OCI-LY1 (cell line): ENCODE measurements at regions not wholly inside any gene's neighbourhood (a gene's known extent, or its start where the extent isn't known, plus 50 kb on each side); places are given as distances from the start of the nearest gene placed in this dataset.

Source experiments
- H2AFZ ChIP-seq: fragments of 200-600 bp; sonication (generic), shearing (Covaris generic); 2 replicates; pipeline ENCODE4 v1.6.0; 2014; ENCODE audit warnings: antibody characterized with exemption, mild to moderate bottlenecking, low read length
- H3F3A ChIP-seq: fragments of 200-600 bp; sonication (generic), shearing (Covaris generic); 2 replicates; pipeline ENCODE4 v1.6.0; 2014; ENCODE audit warnings: mild to moderate bottlenecking, antibody characterized with exemption, low read length, moderate library complexity; ENCODE audit not compliant: insufficient read depth
- H3K27ac ChIP-seq: fragments of 200-600 bp; sonication (generic); 2 replicates; pipeline ENCODE4 v1.5.1; 2014; ENCODE audit warnings: low read length, mixed run types, mild to moderate bottlenecking, low read depth; ENCODE audit not compliant: poor library complexity, severe bottlenecking
- H3K27me3 ChIP-seq: fragments of 200-600 bp; sonication (generic); 2 replicates; pipeline ENCODE4 v1.6.0; 2014; ENCODE audit warnings: antibody characterized with exemption, mild to moderate bottlenecking, low read length, moderate library complexity; ENCODE audit not compliant: insufficient read depth
- H3K36me3 ChIP-seq: fragments of 200-600 bp; sonication (generic); 2 replicates; pipeline ENCODE4 v1.6.1; 2014; ENCODE audit warnings: mild to moderate bottlenecking, antibody characterized with exemption, low read length, moderate library complexity, mixed read lengths; ENCODE audit not compliant: insufficient read depth
- H3K4me1 ChIP-seq: fragments of 200-600 bp; sonication (generic); 2 replicates; pipeline ENCODE4 v1.5.1; 2014; ENCODE audit warnings: mild to moderate bottlenecking, low read length, moderate library complexity; ENCODE audit not compliant: insufficient read depth, severe bottlenecking
- H3K4me2 ChIP-seq: fragments of 200-600 bp; sonication (generic), shearing (Covaris generic); 2 replicates; pipeline ENCODE4 v1.6.1; 2014; ENCODE audit warnings: low read length
- H3K4me3 ChIP-seq: fragments of 200-600 bp; sonication (generic); 2 replicates; pipeline ENCODE4 v1.5.1; 2014; ENCODE audit warnings: low read length, low read depth, mild to moderate bottlenecking, mixed read lengths; ENCODE audit not compliant: poor library complexity, severe bottlenecking
- H3K79me2 ChIP-seq: fragments of 200-600 bp; shearing (Covaris generic); 2 replicates; pipeline ENCODE4 v1.6.1; 2016; ENCODE audit warnings: mixed run types, low read length, mixed read lengths; ENCODE audit not compliant: insufficient read depth
- H3K9ac ChIP-seq: fragments of 200-600 bp; sonication (generic), shearing (Covaris generic); 2 replicates; pipeline ENCODE4 v1.6.1; 2014; ENCODE audit warnings: mild to moderate bottlenecking, low read length, mixed read lengths
- H3K9me2 ChIP-seq: fragments of 200-600 bp; sonication (generic), shearing (Covaris generic); 2 replicates; pipeline ENCODE4 v1.6.1; 2014; ENCODE audit warnings: low read depth, mild to moderate bottlenecking, low read length, mixed read lengths
- H3K9me3 ChIP-seq: fragments of 200-600 bp; shearing (Covaris generic); 2 replicates; pipeline ENCODE4 v1.6.1; 2014; ENCODE audit warnings: low read length, mixed read lengths
- H4K20me1 ChIP-seq: fragments of 200-600 bp; sonication (generic), shearing (Covaris generic); 2 replicates; pipeline ENCODE4 v1.6.0; 2016; ENCODE audit warnings: mild to moderate bottlenecking, low read length; ENCODE audit not compliant: insufficient read depth
- CTCF ChIP-seq: fragments of 200-600 bp; sonication (generic), shearing (Covaris generic); IDR thresholded peaks from 2 replicates; pipeline ENCODE4 v1.5.1; 2017; ENCODE audit warnings: mild to moderate bottlenecking, antibody characterized with exemption, low read length, moderate library complexity, mixed read lengths
- EZH2 ChIP-seq: fragments of 200-600 bp; sonication (generic), shearing (Covaris generic); IDR thresholded peaks from 2 replicates; pipeline ENCODE4 v1.8.0; 2017; ENCODE audit warnings: borderline replicate concordance, mixed run types, mild to moderate bottlenecking, antibody characterized with exemption, low read length, moderate library complexity, mixed read lengths

GRCh38 chr19:31418055-31418454, 68.8 kb upstream of the TSHZ3 start:
- Histone ChIP-seq H3K27me3 (no peaks in the 10 kb centered on the region), H3K36me3 (no peaks in the 10 kb centered on the region), H3K4me3 (no peak overlapping the region), H3K9me2 (no peaks in the 10 kb centered on the region), H3K9ac (no peak overlapping the region), H3K9me3 (no peaks in the 10 kb centered on the region), H3K27ac (no peak overlapping the region), H2AFZ (no peak overlapping the region), H4K20me1 (no peaks in the 10 kb centered on the region), H3F3A (no peaks in the 10 kb centered on the region), H3K79me2 (no peaks in the 10 kb centered on the region), H3K4me2 (no peak overlapping the region), H3K4me1 (no peaks in the 10 kb centered on the region)
- TF ChIP-seq CTCF: no peak
- TF ChIP-seq EZH2: no peak

- Histone ChIP-seq H3K4me2 (no peak overlapping the region), H3K79me2 (no peaks in the 10 kb centered on the region), H3K4me1 (no peaks in the 10 kb centered on the region), H4K20me1 (no peaks in the 10 kb centered on the region), H2AFZ (no peak overlapping the region), H3K36me3 (no peaks in the 10 kb centered on the region), H3K9me2 (no peaks in the 10 kb centered on the region), H3K9me3 (no peaks in the 10 kb centered on the region), H3K9ac (no peak overlapping the region), H3F3A (no peaks in the 10 kb centered on the region), H3K27me3 (no peaks in the 10 kb centered on the region), H3K4me3 (no peak overlapping the region), H3K27ac (no peak overlapping the region)
- TF ChIP-seq CTCF: no peak
- TF ChIP-seq EZH2: no peak
Measured at GRCh38 chr19:31418692-31419430, 69.6 kb upstream of the TSHZ3 start.

- Histone ChIP-seq H3K9ac (no peak overlapping the region), H3K4me1 (no peaks in the 10 kb centered on the region)
Measured at GRCh38 chr19:31419871-31420445, 70.7 kb upstream of the TSHZ3 start.

More at GRCh38 chr19:31419871-31420445, 70.7 kb upstream of the TSHZ3 start:
- Histone ChIP-seq H3K79me2 (no peaks in the 10 kb centered on the region), H3K9me2 (no peaks in the 10 kb centered on the region), H3K27me3 (no peaks in the 10 kb centered on the region), H3K4me2 (no peak overlapping the region), H3K4me3 (no peak overlapping the region), H3K36me3 (no peaks in the 10 kb centered on the region), H3K27ac (no peak overlapping the region), H3K9me3 (no peaks in the 10 kb centered on the region), H3F3A (no peaks in the 10 kb centered on the region), H2AFZ (no peak overlapping the region), H4K20me1 (no peaks in the 10 kb centered on the region)
- no peak for TF ChIP-seq EZH2
- no peak for TF ChIP-seq CTCF
